SK-MEL-5 (cell line): ENCODE measurements at regions not wholly inside any gene's neighbourhood (a gene's known extent, or its start where the extent isn't known, plus 50 kb on each side); places are given as distances from the start of the nearest gene placed in this dataset.

ENCODE experiments used
- DNase-seq: peaks from one replicate; pipeline ENCODE4 v3.0.0-alpha.2; 2016; ENCODE audit warnings: low read depth, low spot score
- in situ Hi-C: cut with HindIII; loops from 2 replicates; pipeline ENCODE4 v1.10.0; 2016; ENCODE audit warnings: low sequenced_read_pairs, high pct_unique_total_duplicates, low pct_unique_long_range_greater_than_20kb

DNA sequence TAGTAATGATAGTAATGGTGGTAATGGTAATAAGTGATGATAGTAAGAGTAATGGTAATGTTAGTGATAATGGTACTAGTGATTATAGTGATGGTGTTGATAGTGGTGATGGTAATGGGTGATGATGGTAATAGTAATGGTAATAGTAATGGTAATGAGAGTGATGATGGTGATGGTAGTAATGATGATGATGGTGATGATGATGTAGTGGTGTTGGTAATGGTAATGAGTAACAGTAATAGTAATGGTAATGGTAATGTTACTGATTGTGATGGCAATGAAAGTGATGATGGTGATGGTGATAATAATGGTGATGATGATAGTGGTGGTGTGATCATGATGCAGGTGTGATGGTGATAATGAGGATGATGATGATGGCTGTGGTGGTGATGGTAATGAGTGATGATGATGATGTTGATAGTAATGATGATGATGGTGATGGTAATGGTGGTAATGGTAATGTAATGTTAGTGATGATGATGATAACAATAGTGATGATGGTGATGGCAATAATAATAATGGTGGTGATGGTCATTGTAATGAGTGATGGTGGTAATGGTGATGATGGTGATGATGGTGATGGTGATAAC lies 235.0 kb downstream of the MATN1 start:
- in situ Hi-C loops: no loop called here
- no peak for DNase-seq

DNA sequence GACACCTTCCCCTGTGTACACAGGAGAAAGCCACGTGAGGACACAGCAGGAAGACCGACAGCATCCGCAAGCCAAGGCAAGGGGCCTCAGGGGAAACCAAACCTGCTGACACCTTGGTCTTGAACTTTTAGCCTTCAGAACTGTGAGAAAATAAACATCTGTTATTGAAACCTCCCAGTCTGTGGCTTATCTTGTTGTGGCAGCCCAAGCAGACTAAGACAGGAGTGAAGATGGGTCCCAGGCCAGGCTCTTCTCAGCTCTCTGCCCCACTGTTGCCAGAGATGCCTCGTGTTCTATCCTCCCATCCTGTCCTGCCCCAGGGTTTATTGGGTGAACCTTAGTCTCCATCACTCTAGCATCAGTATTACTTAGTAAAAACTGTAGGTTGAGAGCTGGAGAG lies 236.3 kb downstream of the MATN1 start:
- no peak for DNase-seq
- in situ Hi-C loops: no loop called here

DNA sequence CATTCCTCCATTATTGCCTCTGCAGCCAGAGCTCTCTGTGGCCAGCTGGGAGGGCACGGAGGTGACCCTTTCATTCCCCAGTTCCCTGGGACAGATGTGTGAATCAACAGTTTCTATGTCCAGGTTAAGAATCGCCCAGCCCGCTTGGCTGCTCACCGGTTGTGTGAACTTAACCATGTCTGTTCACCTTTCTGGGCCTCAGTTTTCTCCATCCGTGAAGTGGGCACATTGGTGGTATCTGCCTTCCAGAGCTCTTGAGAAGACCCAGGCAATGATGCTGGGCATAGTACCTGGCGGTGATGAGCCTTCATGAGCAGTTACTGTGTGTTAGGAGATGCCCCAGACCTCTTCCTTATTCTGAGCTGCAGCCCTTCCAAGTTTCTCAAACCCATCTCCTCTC lies 238.3 kb downstream of the MATN1 start:
- no peak for DNase-seq
- in situ Hi-C loops: no loop called here

DNA sequence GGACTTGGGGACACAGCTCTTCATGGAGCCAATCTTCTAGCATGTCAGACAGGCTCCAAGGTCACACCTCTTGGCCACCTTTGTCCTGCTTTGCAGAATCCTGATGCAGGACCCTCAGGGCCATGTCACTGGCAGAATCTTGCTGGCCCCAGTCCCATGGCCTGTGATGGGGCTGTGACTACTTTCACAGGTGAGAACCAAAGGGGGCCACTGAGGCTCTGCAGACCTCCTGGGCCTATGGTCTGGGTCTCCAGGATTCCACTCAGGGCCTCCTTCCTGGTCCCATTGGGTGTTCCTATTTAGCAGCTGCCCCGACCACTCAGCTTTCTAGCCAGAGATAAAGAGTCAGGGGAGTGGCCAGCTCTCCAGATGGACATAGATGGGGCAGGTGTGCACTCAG lies 238.7 kb downstream of the MATN1 start:
- no peak for DNase-seq
- in situ Hi-C loops: no loop called here

DNA sequence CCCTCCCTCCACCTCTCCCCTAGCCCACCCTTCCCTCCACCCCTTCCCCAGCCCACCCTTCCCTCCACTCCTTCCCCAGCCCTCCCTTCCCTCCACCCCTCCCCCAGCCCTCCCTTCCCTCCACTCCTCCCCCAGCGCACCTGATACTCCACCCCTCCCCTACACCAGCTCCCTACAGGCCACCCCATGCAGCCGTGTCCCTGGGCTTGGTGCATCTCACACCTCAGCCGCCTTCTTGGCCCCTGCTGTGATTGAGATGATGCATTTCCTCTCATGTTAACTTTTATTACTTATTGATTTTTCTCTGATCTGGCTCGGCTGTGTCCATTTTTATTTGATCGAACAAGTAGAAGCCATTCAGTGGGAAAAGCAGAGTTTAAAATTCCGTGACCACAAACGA lies 243.8 kb downstream of the MATN1 start:
- no peak for DNase-seq
- in situ Hi-C loops: no loop called here

DNA sequence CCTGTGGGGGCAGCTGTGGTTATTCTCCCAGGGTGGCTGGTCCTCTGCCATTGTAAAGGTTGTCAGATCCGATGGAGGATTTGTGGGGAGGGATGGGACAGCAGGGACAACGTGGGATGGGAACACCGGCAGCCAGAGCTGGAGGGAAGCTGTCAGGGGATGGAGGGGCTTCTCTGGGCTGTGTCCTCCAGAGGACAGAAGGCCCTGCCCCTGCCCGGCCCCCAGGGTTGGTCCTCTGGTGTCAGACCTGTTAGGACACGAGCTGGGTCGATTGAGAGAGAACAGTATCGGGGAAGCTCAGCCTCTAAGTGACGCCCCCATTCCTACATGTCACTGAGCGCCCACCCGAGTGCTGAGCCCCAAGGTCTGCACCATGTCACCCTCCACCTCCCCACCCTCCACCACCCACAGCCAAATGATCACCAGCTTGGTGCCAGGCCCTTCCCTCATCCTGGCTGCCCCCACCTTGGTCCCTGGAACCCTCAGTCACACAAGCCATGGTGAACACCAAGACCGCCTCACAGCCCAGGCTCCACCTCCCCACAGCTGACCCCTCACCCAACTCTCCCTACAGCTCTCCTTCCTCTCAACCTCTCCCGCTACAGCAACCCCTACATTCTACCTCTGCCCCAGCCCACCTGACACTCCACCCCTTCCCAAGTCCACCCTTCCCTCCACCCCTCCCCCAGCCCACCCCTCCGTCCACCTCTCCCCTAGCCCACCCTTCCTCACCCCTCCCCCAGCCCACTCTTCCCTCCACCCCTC lies 244.4 kb downstream of the MATN1 start:
- DNase-seq: no peak
- in situ Hi-C loops: no loop called here

DNA sequence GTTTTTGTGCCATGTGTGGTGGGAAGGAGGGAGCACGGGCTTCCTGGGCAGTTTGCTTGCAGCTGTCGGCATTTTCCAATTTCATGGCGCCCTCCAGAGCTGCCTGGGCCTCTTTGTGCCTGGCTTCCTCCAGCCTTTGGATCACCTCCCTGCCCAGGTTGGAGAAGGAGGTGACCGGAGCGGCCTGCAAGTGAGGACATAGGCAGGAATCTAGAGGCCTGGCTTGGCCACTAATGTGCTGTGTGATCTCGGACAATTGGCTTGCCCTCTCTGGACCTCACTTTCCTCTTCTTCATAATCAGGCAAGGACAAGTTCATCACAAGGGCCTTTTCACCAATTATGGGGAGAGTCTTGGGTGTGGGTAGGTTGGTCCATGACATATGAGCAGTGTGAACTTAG lies 245.1 kb downstream of the MATN1 start:
- in situ Hi-C loops: no loop called here
- DNase-seq: no peak

DNA sequence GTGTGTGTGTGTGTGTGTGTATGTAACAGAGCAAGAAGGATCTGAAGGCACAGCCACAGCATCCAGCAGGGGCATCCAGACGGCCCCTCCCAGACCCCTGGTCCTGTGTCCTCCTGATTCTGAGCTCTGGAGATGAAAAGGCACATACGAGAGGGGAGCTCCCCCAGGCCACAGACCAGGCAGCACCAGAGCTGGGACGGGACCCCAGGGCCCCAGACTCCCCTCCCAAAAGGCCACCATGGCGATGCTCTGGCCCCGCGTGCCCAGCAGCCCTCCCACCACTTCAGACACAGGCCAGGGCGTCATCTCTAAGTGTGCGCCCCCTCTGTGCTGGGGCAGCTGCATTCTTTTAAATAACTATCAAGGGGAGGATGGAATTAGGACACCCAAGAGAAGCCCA lies 245.8 kb downstream of the MATN1 start:
- no peak for DNase-seq

DNA sequence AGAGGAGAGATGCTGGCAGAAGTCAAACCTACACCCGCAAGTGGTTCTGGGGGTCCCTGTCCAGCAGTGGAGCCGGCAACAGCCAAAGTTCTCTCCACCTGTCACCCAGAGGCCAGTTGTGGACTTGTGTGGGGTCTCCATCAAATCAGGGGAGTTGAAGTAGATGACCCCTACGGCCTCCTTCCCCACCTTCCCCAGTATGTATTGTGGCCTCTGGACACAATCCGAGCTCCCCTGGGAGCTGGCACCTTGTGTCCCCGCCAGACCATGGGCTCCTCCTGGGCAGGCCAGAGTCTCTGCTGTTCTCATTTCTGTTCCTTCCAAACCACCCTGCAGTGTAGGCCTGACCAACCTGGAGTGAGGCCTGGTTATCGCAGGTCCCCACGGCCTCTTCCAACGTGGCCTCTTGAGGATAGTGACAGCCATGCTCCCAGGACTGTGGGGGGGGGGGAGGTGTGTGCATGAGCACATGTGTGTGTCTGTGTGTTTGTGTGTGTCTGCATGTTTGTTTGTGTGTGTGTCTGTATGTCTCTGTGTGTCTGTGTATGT lies 246.4 kb downstream of the MATN1 start:
- DNase-seq: no peak
- in situ Hi-C loops: no loop called here

More for the DNA sequence above, 245.8 kb downstream of the MATN1 start:
- in situ Hi-C loops: no loop called here

DNA sequence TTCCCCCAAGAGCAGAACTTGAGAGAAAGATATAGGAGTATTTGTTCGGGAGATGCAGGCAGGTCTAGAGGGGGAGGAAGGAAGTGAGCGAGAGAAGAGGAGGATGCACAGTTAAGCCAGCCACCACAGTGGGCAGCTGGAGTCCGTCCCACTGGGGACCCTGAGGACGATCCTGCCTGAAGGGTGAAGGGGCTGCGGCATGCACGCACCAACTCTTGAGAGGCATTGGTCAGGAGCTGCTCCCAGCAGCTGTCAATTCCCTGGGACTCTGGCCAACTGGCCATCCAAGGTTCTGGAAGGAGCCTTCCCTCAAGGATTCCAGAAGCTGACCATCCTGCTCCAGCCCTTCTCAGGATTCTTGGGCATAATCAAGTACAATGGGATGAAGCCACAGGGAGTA lies 246.9 kb downstream of the MATN1 start:
- in situ Hi-C loops: no loop called here
- DNase-seq: no peak

DNA sequence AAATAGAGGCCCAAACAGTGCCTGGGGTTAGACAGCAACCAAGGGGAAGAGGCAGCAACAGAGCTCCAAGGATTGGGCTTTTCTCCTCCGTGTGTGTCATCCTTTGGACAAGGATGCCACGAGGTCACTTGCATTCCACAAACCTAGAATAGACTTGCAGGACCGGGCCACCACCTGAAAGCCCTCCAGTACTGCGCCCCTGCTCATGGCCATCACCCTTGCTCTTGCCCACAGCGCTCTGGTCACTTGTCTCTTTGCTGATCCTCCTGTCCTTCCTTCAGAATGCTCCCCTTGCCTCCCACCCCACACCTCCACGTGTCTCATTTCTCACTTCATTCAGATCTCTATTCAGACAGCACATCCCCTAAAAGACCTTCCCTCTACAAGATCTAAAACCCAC lies 247.4 kb downstream of the MATN1 start:
- in situ Hi-C loops: no loop called here
- no peak for DNase-seq

DNA sequence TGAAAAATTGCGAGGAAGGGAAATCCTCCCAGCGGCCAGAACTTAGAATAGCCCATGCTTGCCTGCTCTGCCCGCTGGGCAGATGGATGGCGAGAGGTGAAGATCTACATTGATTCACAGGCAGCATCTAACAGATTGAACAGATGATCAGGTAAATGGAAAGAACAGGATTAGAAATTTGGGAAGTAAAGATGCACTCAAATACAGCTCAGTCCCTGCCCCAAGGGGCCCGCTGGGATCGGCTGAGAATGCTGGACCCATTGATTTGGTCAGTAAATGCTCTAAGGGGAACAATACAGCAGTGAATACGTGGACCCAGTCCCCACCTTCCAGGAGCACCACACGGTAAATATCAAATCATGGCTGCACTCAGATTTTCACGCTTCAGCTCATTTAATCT lies 248.2 kb downstream of the MATN1 start:
- no peak for DNase-seq
- in situ Hi-C loops: no loop called here

DNA sequence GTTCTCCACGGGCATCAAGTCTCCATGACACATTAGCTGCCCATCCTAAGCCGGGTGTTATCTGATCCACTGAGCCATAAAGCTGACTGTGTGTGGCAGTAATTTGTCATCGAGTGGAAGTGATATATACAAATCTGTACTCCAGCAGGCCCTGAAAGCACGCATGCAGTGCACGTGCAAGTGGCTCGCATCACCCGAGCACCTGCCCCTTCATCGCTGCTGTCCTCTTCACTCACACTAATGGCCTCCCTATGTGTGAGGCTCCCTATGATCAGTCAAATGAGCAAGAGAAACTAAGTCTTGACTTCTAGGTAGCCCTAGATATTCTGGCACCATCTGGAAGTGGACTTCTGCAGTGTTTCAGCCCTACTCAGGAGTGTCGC lies 248.6 kb downstream of the MATN1 start:
- DNase-seq: no peak
- in situ Hi-C loops: no loop called here

DNA sequence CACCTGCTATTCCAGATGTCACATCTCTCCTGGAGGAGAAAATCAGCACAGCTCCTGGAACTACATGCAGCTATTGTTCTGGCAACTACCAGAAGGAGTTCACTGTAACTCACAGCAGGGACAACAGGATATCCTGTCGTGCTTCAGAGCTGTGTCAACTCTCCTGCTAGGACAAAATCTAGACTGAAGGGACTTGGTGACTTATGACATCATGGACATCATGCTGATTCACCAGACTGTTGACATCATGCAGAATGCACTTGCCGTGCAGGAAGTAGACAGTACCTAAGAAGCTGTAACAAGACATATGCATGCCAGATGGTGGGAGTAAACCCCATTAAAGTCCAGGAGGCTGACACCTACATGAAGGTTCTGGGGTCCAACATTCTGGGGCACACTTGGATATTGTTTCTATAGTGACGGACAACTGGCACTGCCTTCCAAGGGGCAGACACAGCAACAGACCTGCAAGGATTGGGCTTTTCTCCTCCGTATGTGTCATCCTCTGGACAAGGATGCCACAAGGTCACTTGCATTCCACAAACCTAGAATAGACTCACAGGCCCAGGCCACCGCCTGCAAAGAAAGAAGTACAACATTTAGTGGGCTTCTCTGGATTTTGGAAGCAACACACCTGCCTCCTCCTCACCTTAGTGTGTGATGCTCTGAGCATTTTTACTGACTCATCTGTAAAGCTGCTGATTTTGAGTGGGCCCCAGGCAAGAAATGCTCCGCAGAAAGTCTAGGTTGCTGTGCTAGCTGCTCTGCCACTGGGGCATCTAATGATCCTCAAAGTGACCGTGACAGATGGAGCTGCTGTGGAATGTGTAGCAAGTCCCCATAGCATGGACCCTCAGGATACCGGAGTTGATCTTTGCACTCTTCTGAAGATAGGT lies 249.2 kb downstream of the MATN1 start:
- in situ Hi-C loops: no loop called here
- no peak for DNase-seq

DNA sequence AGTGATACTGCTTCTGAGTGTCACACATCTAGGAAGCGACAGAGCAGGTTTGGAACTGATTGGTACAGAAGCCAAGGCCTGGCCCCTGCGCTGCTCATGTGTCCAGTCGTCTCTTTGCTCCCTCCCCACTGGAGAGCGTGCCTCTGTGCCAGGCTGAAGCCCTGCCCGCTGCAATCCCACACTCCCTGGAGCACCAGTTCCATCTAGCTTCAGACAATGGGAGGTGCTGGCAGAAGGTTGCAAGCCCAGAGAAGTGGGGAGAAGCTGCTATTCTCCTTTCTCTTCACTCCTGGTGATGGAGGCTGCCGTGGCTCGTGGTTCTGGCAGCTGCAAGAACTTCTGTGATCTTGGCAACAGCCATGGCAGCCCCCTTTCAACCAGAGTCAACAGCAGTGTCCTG lies 250.9 kb downstream of the MATN1 start:
- in situ Hi-C loops: no loop called here
- DNase-seq: no peak

DNA sequence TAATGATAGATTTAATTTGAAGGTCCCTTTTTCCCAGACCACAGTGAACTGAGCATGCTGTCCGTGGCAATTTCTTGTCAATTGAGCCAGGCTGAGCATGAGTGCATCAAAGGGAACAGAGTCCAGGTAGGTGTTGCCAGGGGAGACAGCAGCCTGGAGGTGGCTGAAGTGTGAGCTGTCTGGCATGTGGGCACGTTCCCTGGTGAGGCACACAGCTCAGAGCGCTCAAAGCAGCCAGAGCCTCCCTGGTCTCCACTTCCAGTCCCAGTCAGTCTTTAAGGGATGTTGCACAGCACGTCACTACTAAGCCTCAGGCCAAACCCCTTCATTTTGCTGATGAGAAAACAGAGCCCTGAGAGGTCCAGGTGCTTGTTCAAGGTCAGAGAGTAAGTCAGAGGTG lies 251.4 kb downstream of the MATN1 start:
- DNase-seq: no peak
- in situ Hi-C loops: no loop called here

DNA sequence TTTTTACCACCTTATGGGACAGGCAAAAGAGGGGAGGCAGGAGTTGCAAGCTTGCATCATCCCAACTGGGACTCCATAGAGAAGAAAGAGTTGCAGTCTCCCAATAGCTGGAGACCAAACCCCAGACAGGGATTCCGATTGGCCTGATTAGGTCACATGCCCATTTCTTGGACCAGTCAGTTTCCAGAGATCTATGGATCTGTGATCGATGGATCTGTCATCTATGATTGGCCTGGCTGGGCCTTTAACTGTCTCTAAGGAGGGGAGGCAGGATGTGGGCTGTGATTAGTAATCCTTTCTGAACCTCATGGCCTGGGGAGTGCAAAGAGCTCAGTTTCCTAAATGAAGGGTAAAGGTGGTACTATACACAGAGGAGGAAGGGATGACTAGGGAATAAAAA lies 252.1 kb downstream of the MATN1 start:
- in situ Hi-C loops: no loop called here
- DNase-seq: no peak

DNA sequence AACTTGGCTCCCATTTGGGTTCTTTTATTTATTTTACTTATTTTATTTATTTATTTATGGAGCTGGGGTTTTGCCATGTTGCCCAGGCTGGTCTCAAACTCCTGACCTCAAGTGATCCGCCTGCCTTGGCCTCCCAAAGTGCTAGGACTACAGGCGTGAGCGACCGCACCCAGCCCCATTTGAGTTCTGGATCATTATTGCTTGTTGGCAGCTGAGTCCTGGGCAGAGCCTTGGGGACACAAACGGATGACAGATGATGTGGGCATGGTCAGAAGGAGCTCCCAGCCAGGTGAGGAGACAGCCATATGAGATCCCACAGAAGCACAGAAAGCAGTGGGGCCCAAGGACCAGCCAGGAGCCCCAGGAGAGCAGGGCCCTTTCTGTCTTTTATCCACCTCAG lies 254.0 kb downstream of the MATN1 start:
- DNase-seq: no peak
- in situ Hi-C loops: no loop called here
